ENCODE measurements at regions not wholly inside any gene's neighbourhood (a gene's known extent, or its start where the extent isn't known, plus 50 kb on each side); places are given as distances from the start of the nearest gene placed in this dataset.

GRCh38 chr3:4107430-4107829 lies 195.7 kb upstream of the SETMAR start:
- TF ChIP-seq CTCF (IDR thresholded peaks at IDR 0.05) (no peak), POLR2A (IDR thresholded peaks at IDR 0.05) (no peak), EP300 (IDR thresholded peaks at IDR 0.05) (no peak), POLR2AphosphoS5 (IDR thresholded peaks at IDR 0.05) (no peak)
